ENCODE measurements at regions not wholly inside any gene's neighbourhood (a gene's known extent, or its start where the extent isn't known, plus 50 kb on each side); places are given as distances from the start of the nearest gene placed in this dataset.

DNA sequence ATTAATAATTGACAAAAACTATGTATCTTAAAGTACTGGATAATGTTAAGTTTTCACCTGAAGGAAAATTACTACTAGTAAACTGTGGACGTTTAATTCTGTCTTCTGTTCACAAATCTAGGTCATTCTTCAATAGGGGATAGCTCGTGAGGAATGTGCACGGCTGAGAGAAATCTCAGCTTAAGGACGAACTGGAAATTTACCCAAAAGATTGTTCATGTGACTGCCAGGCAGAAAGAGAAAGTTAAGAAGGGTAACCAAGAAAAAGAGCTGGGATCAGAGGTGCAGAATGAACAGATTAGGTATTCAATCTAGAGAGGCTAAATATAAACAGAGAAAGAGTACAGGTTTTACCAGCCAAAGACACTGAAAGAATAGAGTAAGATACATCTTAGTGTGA is 245.3 kb downstream of the CASP12 start:
- no peak for DNase-seq

DNA sequence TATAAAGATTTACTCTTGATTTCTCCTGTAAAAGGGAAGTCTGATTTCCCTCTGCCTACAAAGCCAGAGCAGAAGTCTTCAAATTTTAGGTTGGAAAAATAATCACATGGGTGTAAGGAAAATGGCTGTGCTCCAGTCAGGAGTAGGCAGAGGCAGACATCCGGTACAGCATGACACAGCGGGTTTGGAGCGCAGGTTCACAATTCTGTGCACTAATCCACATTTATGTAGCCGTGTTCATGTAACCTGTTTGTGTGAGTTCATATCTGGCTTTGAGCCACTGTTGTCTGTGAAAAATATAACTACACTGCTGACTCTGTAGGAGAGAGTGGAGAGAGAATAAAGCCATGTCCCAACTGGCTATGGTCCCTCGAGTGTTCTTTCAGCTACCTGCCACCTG is 248.0 kb downstream of the CASP12 start:
- DNase-seq: no peak

DNA sequence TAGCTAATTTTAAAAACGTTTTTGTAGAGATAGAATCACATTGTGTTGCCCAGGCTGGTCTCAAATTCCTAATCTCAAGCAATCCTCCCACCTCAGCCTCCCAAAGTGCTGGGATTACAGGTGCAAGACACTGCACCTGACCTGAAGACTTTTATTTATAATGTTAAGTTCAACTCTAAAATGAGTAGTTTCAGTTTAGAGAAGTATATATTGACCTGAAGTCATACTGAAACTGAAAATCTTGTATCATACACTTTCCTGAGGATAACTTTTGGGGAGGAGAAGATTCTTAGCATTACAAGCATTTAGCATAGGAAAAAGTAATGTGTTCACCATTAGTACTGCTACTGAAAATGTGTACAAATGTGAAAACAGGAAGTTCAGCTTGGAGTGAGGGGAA is 249.3 kb downstream of the CASP12 start:
- no peak for DNase-seq

DNA sequence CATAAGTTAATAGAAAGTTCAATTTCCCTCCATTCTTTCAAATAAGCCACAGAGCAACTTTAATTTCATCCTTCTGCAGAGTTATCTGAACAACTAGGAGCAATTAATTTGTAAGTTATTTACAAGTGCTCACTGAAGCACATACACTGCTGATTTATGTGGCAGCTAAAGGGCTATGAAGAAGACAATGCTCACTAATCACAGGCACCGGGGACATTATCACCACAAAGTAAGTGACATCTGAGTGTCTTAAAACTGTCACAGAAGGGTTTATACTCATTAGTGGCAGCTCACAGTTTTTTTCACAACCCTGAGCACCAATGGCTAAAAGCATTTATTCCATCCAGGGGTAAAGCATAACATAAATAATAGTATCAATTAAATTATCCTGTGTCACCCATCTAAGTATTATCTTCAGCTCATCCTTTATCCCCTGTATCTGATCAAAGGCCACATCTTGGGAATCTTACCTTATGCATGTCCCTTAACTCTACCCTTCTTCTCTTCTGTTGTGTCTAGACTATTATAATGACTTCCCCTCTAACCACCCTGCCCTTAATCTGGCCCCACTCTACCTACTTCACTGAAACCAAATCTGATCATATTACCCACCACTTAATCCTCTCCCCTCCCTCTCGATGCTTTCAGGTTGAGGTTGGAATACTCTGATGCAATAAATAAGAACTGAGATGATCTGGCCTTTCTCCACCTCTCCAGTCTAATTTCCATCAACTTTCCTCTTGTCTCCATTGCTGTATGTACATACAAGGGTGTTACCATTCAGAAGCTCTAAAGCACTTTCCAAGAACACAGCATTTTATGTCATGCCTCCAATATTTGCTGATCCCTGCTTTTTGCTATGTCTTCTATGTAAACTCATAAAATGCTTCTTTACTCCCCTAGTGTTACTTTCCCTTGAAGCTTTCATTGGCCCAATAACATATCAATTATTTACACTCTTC is 252.7 kb downstream of the CASP12 start:
- DNase-seq: no peak

DNA sequence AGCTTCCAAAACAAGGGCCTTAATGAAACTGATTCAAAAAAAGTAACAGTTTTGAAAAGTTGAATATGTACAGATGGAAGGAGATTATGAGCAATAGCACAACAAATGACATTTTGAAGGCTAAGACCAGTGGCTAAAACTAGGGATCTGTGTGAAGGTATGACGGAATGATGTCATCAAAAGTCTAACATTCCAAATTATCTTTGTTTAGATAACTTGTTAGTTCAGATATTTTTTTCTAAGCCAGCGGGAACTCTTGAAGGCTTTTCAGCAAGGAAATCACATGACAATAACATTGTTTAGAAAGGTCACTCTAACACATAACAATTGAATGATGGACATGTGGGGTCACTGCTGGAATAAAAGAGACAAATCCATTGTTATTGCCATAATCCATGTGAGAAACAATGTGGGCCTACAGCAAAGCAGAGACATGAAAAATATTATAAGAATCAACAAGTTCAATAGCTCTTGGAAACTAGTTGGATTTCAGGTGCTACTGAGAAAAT is 260.5 kb downstream of the CASP12 start:
- no peak for DNase-seq

DNA sequence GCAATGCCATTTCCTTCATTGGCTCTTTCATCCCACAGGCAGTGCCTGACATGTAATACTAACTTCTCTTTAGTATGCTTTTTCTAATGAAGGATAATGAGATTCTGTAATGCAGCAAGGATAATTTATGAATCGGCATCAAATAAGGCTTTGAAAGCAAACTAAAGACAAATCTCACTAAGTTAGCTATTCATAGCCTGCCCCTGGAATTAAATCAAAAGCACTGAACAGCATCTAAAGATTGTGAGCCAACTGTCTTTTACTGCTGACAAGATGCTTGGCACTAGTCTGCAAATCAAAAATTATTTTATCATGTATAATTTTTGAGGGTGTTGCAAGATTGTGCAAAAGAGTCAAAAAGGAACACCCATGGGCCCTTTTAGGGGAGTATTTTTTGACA is 265.0 kb downstream of the CASP12 start:
- no peak for DNase-seq

DNA sequence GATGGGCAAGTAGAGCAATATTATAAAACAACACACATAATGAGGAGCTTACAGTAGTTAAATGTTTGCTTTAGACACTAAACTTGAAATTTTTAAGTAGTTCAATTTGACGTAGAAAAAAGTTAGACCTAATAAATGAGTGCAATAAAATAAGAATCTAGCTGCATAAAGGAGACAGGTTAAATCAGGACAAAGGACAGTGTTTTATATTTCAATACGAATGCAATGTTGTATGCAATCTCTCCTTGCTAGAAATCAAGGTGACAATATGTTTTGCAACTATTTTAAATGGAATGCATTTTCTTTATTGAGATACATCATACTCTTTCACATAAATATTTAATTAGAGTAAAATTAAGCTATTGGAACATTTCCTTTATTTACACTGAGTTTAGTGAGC is 267.9 kb downstream of the CASP12 start:
- no peak for DNase-seq

DNA sequence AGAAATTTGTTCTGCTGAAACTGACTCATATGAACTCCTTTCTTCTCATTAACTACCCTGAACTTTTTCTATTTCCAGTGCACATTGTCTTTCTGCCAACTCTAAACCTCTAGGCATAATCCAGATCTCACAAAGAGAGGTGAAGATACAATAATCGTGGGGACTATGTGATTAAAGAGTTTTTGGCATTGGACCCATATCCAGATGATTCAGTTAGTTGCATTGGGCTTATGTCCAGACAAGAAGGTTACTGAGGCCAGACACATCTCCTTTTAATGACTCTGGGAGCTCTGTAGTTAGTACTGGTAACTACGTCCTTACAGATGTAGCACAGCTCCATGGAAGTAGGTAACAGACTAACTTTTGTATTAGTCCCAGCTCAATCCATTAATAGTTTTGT is 273.0 kb downstream of the CASP12 start:
- no peak for DNase-seq

DNA sequence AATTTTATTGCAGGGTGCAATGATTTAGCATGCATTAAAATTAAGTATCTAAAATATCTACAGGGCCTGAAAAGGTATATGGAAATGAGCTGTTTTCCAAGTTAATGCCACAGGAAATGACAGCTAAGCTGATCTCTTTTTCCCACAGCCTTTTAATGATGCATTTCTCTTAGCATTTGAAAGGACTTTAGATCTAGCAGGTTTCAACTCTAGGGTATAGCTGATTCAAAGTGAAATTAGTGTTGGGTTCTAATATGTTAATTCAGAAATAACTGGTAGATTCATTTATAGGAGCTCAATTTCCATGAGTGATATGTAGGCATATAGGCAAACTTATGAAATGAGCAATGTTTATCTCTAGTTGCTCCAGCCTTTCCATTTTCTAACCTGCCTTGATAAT is 274.2 kb downstream of the CASP12 start:
- DNase-seq: no peak

DNA sequence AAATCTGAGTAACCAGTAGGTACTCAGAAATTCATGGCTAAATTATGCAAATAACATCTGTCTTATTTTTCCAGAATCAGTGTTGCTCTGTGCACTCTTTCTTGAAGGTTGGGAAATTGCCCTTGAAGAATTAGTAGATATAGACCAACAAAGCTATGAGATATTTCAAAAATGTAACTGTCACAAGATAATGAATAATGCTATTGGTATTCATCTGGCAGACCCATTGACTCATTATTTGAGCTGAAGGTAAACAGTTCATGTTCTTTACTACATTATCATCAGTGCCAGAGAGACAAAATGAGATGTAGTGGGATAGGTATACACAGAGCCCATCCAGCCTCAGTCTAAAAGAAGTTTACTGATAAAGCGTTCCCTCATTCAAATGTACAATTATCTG is 274.7 kb downstream of the CASP12 start:
- no peak for DNase-seq

DNA sequence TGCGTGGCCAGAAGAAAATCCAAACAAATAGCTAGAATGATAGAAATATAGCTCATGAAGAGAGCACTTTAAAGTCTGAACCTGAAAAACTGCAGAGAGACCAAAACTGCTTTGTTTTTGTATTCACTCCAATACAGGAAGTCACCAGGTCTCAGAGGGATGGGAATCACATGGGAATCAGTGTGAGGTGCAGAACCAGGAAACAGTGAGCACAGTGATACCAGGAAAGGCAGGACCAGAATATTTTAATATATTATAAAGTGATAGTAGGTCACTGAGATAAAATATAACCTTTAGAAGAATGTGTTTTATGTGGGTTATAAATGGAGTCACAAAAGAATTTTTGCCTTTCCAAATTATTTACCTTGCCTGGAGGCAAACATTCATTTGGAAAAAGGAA is 277.3 kb downstream of the CASP12 start:
- DNase-seq: no peak

DNA sequence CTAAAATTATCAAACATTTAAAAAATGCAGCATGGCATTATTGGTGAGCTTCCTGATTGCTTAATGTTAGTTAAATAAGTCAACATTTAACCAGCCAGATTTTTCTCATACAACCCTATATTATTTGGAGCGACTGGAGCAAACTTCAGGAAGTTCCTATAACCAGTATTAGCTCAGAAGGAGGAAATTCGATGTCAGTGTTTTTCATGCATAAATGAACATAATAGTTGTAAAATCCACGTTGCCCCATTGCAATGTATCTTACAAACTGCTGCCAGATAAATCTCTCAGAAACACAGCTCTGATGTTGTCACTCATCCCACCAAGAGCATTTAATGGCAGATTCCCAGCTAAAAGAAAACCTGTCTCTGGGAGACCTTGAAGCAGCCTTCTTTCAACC is 278.5 kb downstream of the CASP12 start:
- no peak for DNase-seq

DNA sequence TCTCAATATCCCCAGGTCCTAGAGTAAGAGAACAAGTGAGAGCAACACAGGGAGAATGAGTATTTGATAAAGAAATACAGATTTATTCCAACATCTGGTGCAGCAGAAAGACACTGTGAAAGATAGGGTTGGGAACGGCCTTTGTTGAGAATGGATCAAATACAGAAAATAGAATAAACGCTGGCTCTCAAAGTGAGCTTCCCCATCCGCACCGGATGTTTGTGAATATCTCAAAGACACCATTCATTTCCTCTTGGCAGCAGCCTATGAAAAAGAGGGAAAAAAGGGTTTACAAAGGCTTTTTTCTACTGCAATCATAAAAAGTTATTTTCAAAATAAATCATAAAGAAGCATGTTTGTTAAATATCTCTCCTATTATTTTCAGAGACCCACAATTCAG is 279.3 kb downstream of the CASP12 start:
- DNase-seq: no peak

DNA sequence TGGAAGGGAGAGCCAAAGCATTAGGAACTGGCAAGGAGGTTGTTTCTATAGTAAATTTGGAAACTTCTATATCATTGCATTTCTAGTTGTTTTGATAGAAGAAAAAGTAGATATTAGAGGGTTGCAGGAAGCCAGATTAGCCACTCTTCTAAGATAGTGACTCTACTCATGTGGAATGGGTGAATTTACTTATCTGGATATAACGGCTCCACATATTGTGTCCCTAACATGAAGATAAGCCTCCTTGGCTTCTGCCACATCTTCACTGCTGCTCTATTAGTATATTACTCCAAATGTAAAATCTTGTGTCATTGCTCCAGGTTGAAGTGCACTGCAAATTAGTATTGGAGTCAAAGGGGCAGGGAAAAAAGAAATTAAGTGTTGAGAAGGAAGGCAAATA is 283.3 kb downstream of the CASP12 start:
- no peak for DNase-seq

DNA sequence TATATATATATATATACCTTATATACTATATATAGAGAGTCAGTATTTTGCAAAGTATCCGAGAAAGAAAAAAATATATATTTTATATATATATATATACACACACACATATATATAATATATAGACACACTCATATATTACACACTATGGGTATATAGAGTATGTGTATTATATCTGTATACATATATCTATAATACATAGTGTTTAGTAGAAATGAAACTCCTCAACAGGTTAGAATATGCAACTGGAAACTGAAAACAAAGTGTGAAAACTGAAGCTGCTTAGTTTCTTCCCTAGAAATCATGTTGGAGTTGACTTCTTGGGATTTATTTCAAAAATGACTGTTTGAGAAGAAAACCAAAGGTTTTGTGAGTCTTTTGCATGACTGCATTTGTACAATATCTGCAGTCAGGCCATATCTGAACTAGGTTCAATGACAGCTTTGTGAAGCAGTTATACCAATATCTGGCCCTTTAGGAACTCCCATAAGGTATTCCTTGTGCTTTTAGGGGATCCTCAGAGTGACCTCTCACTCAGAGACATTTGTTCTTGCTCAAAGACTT is 284.1 kb downstream of the CASP12 start:
- DNase-seq: no peak

DNA sequence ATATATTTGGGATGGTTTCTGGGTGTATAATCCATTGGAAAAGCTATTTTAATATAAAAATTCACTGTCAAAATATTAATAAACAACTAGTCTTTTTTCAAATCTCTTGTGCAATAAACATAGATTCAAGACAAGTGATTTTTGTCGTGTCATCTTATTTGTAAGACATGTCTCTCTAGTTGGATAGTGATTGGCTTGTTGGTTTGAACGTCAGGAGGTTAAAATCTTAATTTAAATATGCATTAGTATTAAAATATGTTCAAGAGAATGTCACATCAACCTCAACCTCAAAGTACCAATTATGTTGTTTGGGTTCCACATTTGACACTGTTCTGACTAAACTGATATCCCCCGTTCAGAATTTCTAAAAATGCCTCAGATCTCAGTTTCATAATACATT is 287.6 kb downstream of the CASP12 start:
- DNase-seq: no peak

DNA sequence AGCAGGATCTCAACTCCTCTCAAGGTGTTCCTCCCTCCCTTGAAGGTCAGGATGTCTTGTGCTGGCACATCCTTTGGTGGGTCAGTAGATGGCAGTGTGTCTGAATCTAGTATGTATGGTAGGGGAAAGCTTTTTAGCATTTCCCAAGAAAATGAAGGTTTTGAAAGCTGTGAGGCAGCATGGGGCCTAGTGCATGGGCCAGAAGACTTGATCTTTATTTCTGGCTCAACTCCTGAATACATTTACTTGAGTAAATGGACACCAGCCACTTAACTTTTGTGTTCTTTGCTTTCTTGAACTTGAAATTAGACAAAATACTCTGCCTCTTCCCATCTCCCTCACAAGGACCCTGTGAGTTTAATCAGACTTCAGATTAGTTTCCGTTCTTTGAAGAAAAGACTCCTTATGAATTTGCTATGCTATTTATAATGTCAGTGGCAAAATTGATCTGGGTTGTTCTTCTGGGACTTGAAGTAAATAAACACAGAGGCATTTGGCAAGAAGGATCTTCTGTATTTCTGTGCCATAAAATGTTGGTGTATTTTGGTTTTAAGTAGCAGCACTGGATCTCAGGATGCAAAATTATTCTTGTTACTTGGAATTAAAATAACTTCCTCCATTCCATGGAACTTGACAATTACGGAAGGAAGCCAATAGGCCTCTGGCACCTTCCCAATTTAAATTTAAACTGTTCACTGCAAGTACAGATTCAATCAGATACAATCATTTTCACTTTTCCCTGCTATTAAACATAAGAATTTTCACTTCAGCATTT is 288.8 kb downstream of the CASP12 start:
- no peak for DNase-seq

DNA sequence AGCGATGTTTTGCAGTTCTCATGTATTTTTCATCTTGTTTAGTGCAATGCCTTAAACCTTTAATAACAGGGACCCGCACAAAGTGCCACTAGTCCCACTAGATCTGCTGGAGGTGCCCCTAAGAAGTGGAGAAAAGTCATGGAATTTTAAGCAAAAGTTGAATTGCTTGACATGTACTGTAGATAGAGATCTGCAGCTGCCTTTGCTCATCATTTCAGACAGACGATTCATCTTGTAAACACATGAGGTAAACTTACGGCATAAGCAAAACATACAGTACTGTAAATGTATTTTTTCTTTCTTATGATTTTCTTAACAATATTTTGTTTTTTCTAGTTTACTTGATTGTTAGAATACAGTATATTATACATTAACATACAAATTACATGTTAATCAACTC is 295.6 kb downstream of the CASP12 start:
- no peak for DNase-seq

DNA sequence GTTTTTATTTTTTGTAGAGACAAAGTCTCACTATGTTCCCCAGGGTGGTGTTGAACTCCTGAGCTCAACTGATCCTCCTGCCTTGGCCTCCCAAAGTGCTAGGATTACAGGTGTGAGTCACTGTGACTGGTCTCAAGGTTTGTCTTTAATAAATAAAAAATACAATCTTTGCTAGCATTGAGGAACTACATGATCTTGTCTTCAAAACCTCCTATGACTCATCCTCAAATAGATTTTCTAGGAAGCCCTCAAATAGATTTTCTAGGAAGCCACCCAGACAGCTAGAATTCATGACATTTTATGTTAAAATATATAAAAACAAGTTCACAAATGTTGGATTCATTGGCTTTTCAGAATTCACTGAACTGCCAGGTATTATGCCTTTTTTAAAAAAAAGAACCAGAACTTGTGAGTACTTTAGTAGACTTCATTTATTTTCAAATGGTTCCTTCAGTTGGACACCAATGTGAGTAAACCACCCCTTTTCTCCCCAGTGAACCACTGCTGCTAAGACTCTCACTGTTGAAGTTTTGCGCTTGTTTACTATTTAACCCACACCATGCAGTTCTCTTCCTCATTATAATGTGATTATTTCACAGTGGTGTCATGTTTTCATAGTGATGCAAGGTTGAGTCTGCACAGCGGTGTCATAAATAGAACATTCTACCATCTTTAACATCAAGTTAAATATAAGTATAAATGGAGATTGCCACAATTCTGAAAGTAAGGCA is 303.9 kb downstream of the CASP12 start:
- no peak for DNase-seq

DNA sequence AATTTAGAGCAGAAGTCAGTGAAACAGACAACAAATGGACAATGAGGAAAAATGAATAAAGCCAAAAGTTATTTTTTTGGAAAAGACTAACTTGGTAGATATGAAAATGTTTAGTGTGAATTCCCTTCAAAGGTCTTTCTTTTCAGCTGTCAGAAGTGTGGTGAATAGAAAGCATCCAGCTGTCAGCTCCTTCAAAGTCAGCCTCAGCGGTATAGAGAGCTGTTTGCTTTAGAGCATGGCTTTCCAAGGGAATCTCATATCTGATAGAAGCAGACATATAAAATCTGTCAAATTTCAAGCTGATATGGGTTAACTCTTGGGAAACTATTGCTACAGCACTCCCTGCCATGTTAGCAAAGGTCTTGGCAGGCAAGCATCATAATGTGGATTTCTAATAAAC is 309.3 kb downstream of the CASP12 start:
- DNase-seq: no peak

DNA sequence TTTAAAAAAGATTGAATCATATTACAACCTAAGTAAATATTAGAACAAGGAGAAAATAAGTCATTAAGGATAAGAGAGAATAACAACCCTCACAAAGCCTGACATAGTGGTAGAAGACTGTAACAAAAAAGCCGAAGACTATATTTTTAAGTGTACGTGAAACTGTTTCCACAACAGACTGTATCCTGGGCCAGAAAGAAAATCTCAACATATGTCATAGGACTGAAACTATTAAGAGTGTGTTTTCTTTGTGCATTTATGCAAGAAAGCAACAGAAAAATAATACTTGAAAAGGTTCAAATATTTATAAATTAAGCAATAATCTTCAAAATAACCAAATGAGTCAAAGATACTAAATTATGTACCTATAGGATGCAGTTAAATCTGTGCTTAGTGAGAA is 309.8 kb downstream of the CASP12 start:
- DNase-seq: no peak

DNA sequence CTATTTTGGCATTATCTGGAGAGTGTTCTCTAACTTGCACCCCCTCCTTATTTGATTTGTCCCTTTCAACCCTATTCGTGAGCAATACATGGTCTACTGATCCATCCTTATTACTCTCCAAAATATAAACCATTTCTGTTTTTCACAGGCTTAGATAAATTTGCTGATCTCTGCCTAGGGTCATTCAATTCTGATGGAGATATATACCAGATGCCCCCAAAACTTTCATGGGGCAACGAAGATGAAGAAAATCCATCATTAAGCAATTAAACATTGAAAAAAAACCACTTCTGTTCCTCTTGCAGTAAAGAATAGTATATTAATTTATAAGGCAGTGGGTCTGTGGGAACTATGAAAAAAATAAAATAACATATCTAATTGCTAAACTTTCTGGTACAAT is 313.4 kb downstream of the CASP12 start:
- DNase-seq: no peak

DNA sequence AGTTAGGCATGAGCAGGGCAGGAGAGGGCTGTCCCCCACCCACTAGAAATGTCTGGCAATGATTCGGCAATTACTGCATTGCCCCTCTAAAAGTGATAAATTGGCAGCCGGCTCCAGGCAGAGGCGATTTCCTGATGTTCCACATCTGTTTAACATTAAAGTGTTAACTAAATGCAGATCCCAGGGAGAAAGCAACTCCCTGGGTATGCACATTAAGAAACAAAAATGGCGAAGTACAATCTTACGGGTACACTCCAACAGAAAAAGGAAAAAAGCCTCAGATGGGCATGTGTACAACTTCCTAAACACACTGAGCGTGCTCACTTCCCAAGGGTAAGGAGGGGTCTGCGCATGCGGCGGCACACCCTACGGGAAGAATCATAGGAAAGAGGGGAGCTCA is 314.4 kb downstream of the CASP12 start:
- DNase-seq: no peak
